SK-N-SH (cell line): ENCODE measurements at regions not wholly inside any gene's neighbourhood (a gene's known extent, or its start where the extent isn't known, plus 50 kb on each side); places are given as distances from the start of the nearest gene placed in this dataset.
"Not testable (repeated sequence)": the region's sequence is repeated elsewhere in the genome, so short reads cannot be mapped to it uniquely, and the experiment has no call there.

Experiments used
- CTCF ChIA-PET: fragments of 300-600, 350-600 bp; formaldehyde crosslinking; extraction: SDS; loops from one replicate; lab custom pipeline; 2021; lab: Yijun Ruan, JAX
- POLR2A ChIA-PET: fragments of 350-600 bp; sonication (Branson Sonifier 250); formaldehyde crosslinking; extraction: SDS; loops from one replicate; lab custom pipeline; 2020; ENCODE audit warnings: antibody characterized with exemption, inconsistent platforms; lab: Yijun Ruan, JAX
- DNase-seq: peaks from one replicate; pipeline ENCODE4 v3.0.0; 2012
- H2AFZ ChIP-seq: fragments of 200-600 bp; sonication (generic); 2 replicates; pipeline ENCODE4 v1.8.1; 2016; ENCODE audit warnings: antibody characterized with exemption, mild to moderate bottlenecking, low read depth
- H3F3A ChIP-seq: fragments of 200-600 bp; sonication (generic); replicated peaks from 2 replicates; pipeline ENCODE3; 2016; ENCODE audit warnings: antibody characterized with exemption, mild to moderate bottlenecking; ENCODE audit not compliant: insufficient read depth
- H3K27ac ChIP-seq, 2 experiments: fragments of 200-500 bp in 1 of 2; fragments of 200-600 bp in 1 of 2; sonication (Bioruptor generic) in 1 of 2; sonication (generic), shearing (Covaris generic) in 1 of 2; 2 replicates each; pipeline versions ENCODE4 v1.5.1 to v1.6.1; 2014 to 2016; ENCODE audit warnings: low read depth in 2 of 2, inconsistent platforms in 1 of 2, low read length in 1 of 2, mild to moderate bottlenecking in 1 of 2, mixed read lengths in 1 of 2
- H3K27me3 ChIP-seq: fragments of 200-600 bp; sonication (generic), shearing (Covaris generic); 2 replicates; pipeline ENCODE4 v1.6.1; 2016; ENCODE audit warnings: mixed run types; ENCODE audit not compliant: insufficient read depth
- H3K36me3 ChIP-seq, 2 experiments: fragments of 200-500 bp in 1 of 2; fragments of 200-600 bp in 1 of 2; sonication (Bioruptor generic) in 1 of 2; sonication (generic) in 1 of 2; replicated peaks in 1 of 2; 2 replicates each; pipeline versions ENCODE3 to v1.5.1; 2014 to 2016; ENCODE audit warnings: low read length in 1 of 2, mild to moderate bottlenecking in 1 of 2; ENCODE audit not compliant: insufficient read depth in 2 of 2, control insufficient read depth in 1 of 2
- H3K4me1 ChIP-seq, 2 experiments: fragments of 200-500 bp in 1 of 2; fragments of 200-600 bp in 1 of 2; sonication (Bioruptor generic) in 1 of 2; sonication (generic), shearing (Covaris generic) in 1 of 2; 2 replicates each; pipeline versions ENCODE4 v1.5.1 to v1.6.1; 2014 to 2016; ENCODE audit warnings: low read depth in 1 of 2, low read length in 1 of 2, mixed run types in 1 of 2; ENCODE audit not compliant: insufficient read depth in 2 of 2, control insufficient read depth in 1 of 2
- H3K4me2 ChIP-seq: fragments of 200-600 bp; sonication (generic), shearing (Covaris generic); 2 replicates; pipeline ENCODE4 v1.6.1; 2017; ENCODE audit warnings: mixed run types
- H3K4me3 ChIP-seq, 2 experiments: fragments of 200-500 bp in 1 of 2; fragments of 200-600 bp in 1 of 2; sonication (Bioruptor generic) in 1 of 2; sonication (generic), shearing (Covaris generic) in 1 of 2; 2 replicates each; pipeline versions ENCODE4 v1.5.1 to v1.8.1; 2014 to 2016; ENCODE audit warnings: low read depth in 2 of 2, inconsistent platforms in 1 of 2, low read length in 1 of 2, mild to moderate bottlenecking in 1 of 2, mixed read lengths in 1 of 2, moderate library complexity in 1 of 2
- H3K79me2 ChIP-seq: fragments of 200-600 bp; sonication (generic); 2 replicates; pipeline ENCODE4 v1.8.1; 2017; ENCODE audit warnings: mild to moderate bottlenecking; ENCODE audit not compliant: insufficient read depth
- H3K9ac ChIP-seq: fragments of 200-600 bp; sonication (generic); 2 replicates; pipeline ENCODE4 v1.6.1; 2017; ENCODE audit warnings: mixed run types
- H3K9me2 ChIP-seq: fragments of 200-600 bp; sonication (generic); 2 replicates; pipeline ENCODE4 v1.6.1; 2017; ENCODE audit warnings: mixed run types
- H3K9me3 ChIP-seq: fragments of 200-600 bp; sonication (generic); 2 replicates; pipeline ENCODE4 v1.6.1; 2017; ENCODE audit warnings: mixed run types, mild to moderate bottlenecking, moderate library complexity
- H4K20me1 ChIP-seq: fragments of 200-600 bp; sonication (generic); 2 replicates; pipeline ENCODE4 v1.6.1; 2017; ENCODE audit warnings: mild to moderate bottlenecking, mixed run types; ENCODE audit not compliant: insufficient read depth
- CTCF ChIP-seq: fragments of 200-600 bp; sonication (generic); IDR thresholded peaks from 2 replicates; pipeline ENCODE4 v1.6.1; 2017; ENCODE audit warnings: antibody characterized with exemption, mild to moderate bottlenecking, moderate library complexity
- EZH2phosphoT487 ChIP-seq: fragments of 200-600 bp; sonication (generic); IDR thresholded peaks from 2 replicates; pipeline ENCODE4 v1.6.1; 2017; ENCODE audit warnings: low read depth, mixed run types, mild to moderate bottlenecking, antibody characterized with exemption, moderate library complexity, borderline replicate concordance
- FOSL2 ChIP-seq: IDR thresholded peaks from 2 replicates; pipeline ENCODE4 v1.4.0; 2012; ENCODE audit warnings: low read depth, mild to moderate bottlenecking, moderate library complexity, borderline replicate concordance
- GATA2 ChIP-seq: sonication (generic); formaldehyde crosslinking; IDR thresholded peaks from 2 replicates; pipeline ENCODE4 v1.5.0; 2020; ENCODE audit warnings: mild to moderate bottlenecking, missing genetic modification reagents
- USF2 ChIP-seq: fragments of 150-350 bp; IDR thresholded peaks from 2 replicates; pipeline ENCODE4 v1.6.1; 2017; ENCODE audit warnings: antibody characterized with exemption, low read length, low read depth, borderline replicate concordance
- YY1 ChIP-seq: IDR thresholded peaks from 2 replicates; pipeline ENCODE4 v1.4.0; 2012; ENCODE audit warnings: low read depth, mild to moderate bottlenecking
- ZBTB33 ChIP-seq: IDR thresholded peaks from 2 replicates; pipeline ENCODE4 v1.4.0; 2012; ENCODE audit warnings: low read depth, borderline replicate concordance
- WGBS: methylation state at CpG from one replicate; pipeline ENCODE4 v1.1.6; 2017; ENCODE audit warnings: low lambda C conversion rate; 5-methylcytosine and 5-hydroxymethylcytosine counted together

- WGBS = 74% methylated on average over 6 of the region's 6 CpGs
- H3K27me3 ChIP-seq, H3K79me2 ChIP-seq, H3K9me3 ChIP-seq, H3K4me3 ChIP-seq, CTCF ChIA-PET, H3F3A ChIP-seq, H2AFZ ChIP-seq, H3K27ac ChIP-seq, H3K36me3 ChIP-seq, H3K4me2 ChIP-seq, H3K4me1 ChIP-seq, H3K9me2 ChIP-seq, H3K9ac ChIP-seq, H4K20me1 ChIP-seq, POLR2A ChIA-PET, DNase-seq: not testable (repeated sequence)
Measured at GRCh38 chr16:88168557-88168949, 214.2 kb upstream of the ZNF469 start.

- H3K4me2 ChIP-seq, H3K9ac ChIP-seq, H3K27ac ChIP-seq, DNase-seq, H2AFZ ChIP-seq, H3K9me2 ChIP-seq, CTCF ChIA-PET, H3K4me1 ChIP-seq, H3K27me3 ChIP-seq, H3K9me3 ChIP-seq, H3F3A ChIP-seq, H3K36me3 ChIP-seq, H4K20me1 ChIP-seq, H3K79me2 ChIP-seq, H3K4me3 ChIP-seq, POLR2A ChIA-PET: not testable (repeated sequence)
- WGBS = 78% methylated on average over 18 of the region's 26 CpGs
Measured at GRCh38 chr16:88169136-88169830, 213.5 kb upstream of the ZNF469 start.

GRCh38 chr16:88169831-88170165 is 213.0 kb upstream of the ZNF469 start:
- H3K27me3 ChIP-seq, H3K9ac ChIP-seq, H3K4me1 ChIP-seq, DNase-seq, POLR2A ChIA-PET, H3K4me2 ChIP-seq, H3K27ac ChIP-seq, H3K9me3 ChIP-seq, H3K9me2 ChIP-seq, H3F3A ChIP-seq, CTCF ChIA-PET, H3K36me3 ChIP-seq, H3K79me2 ChIP-seq, H4K20me1 ChIP-seq, H3K4me3 ChIP-seq, H2AFZ ChIP-seq: not testable (repeated sequence)
- WGBS = 84% methylated on average over 7 of the region's 8 CpGs

GRCh38 chr16:88170528-88170991 is 212.2 kb upstream of the ZNF469 start:
- peaks cover 0 to 6% of the 10 kb centered on the region in 2 experiments; a peak in 1 of 4 replicates for H3K4me1 ChIP-seq
- no peaks in the 10 kb centered on the region for H3K36me3 ChIP-seq
- no peaks in the 10 kb centered on the region for H3K27me3 ChIP-seq
- ChIA-PET POLR2A (no interaction called here), CTCF (no interaction called here)
- no peak overlapping the region for H3K9ac ChIP-seq
- H3K27ac ChIP-seq = no peak overlapping the region
- no peak overlapping the region for H3K4me3 ChIP-seq
- 82% methylated on average over 17 of the region's 17 CpGs for WGBS
- DNase-seq = no peak
- H2AFZ ChIP-seq = no peak overlapping the region
- H3F3A ChIP-seq = no peaks in the 10 kb centered on the region
- H3K9me2 ChIP-seq = no peaks in the 10 kb centered on the region
- H3K9me3 ChIP-seq = no peaks in the 10 kb centered on the region
- H4K20me1 ChIP-seq = no peaks in the 10 kb centered on the region
- no peak overlapping the region for H3K4me2 ChIP-seq
- H3K79me2 ChIP-seq = no peaks in the 10 kb centered on the region
- TF ChIP-seq USF2 = no peak
- TF ChIP-seq CTCF = no peak
- no peak for TF ChIP-seq EZH2phosphoT487
- no peak for TF ChIP-seq YY1
- TF ChIP-seq FOSL2 = no peak
- no peak for TF ChIP-seq GATA2
- TF ChIP-seq ZBTB33 = no peak
